Heart left ventricle (tissue), 13 donors: ENCODE measurements at regions not wholly inside any gene's neighbourhood (a gene's known extent, or its start where the extent isn't known, plus 50 kb on each side); places are given as distances from the start of the nearest gene placed in this dataset.

ENCODE experiments used
- POLR2A ChIP-seq, 2 donors: fragments of 450-650 bp; IDR thresholded peaks; one replicate each; pipeline ENCODE4 v1.6.1; 2017; ENCODE audit warnings: antibody characterized with exemption in 2 of 2, mild to moderate bottlenecking in 2 of 2, moderate library complexity in 2 of 2
- TF ChIP-seq, protein P1 (sequence below), 12 donors: fragments of 200-600 bp; sonication (generic) in 4 of 12; IDR thresholded peaks; one replicate each; pipeline versions ENCODE4 v1.5.0 to v1.8.0; 2018 to 2022; ENCODE audit warnings: antibody characterized with exemption in 12 of 12, mild to moderate bottlenecking in 5 of 12
- donor health status: ischemic (EF 13 %, LVEDD 7.1; RV severe dilation, severe dysfunction).
- donor health status: DM: no; HTN: yes; CAD: no.
- donor health status: DM: no; HTN: no; CAD: no.
- donor health status: ischemic (EF 25% LVEDD 6.9; RV normal size, moderate dysfunction).
- donor health status: ischemic (EF 25% LVEDD 5.7; RV mildly dilated, moderate dysfunction).
- donor health status: ischemic (EF 35%, LVEDD 5.7; RV mildly dilated, moderate dysfunction).
- donor health status: nonischemic (EF 11% LVEDD 7.7; RV severe dilation, severe dysfunction).
- donor health status: DM: yes; HTN: yes; CAD: no.
- donor health status: PGD.
- donor health status: ischemic (EF 29% LVEDD 5.4; RV normal size, mild dysfunction).
- donor health status: nonischemic (EF 23%, LVEDD 6.1; RV moderate dilation, normal function).

DNA sequence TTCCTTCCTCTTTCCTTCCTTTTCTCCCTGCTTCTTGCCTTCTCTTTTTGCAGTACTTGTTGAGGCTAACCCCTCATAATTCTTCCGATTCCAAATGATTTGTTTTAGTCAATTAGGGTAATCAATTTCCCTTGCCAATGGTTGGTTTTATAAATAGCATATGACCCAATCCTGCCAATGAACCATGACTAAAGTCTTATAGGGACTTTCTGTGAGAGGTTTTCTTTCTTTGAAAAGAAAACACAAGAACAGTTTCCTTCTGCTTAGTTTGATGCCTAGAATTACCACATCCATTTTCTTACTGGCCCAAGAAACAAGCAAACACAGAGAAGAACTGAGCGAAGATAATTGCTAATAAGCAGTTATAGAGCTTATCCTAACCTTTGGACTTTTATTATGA is 292.5 kb upstream of the SATB1 start:
- TF ChIP-seq, protein P1, sequence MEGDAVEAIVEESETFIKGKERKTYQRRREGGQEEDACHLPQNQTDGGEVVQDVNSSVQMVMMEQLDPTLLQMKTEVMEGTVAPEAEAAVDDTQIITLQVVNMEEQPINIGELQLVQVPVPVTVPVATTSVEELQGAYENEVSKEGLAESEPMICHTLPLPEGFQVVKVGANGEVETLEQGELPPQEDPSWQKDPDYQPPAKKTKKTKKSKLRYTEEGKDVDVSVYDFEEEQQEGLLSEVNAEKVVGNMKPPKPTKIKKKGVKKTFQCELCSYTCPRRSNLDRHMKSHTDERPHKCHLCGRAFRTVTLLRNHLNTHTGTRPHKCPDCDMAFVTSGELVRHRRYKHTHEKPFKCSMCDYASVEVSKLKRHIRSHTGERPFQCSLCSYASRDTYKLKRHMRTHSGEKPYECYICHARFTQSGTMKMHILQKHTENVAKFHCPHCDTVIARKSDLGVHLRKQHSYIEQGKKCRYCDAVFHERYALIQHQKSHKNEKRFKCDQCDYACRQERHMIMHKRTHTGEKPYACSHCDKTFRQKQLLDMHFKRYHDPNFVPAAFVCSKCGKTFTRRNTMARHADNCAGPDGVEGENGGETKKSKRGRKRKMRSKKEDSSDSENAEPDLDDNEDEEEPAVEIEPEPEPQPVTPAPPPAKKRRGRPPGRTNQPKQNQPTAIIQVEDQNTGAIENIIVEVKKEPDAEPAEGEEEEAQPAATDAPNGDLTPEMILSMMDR (IDR thresholded peaks at IDR 0.05): no peak
- TF ChIP-seq POLR2A (IDR thresholded peaks at IDR 0.05): no peak
